ENCODE measurements at regions not wholly inside any gene's neighbourhood (a gene's known extent, or its start where the extent isn't known, plus 50 kb on each side); places are given as distances from the start of the nearest gene placed in this dataset.
"Not testable (repeated sequence)": the region's sequence is repeated elsewhere in the genome, so short reads cannot be mapped to it uniquely, and the experiment has no call there.

GRCh38 chr10:78442836-78443550 is 409.3 kb downstream of the RPS24 start:
- no peak for FAIRE-seq
- no peak for DNase-seq (ENCODE audit: insufficient read length, low spot score)

GRCh38 chr10:78443900-78444571 is 410.4 kb downstream of the RPS24 start:
- FAIRE-seq (no peak), DNase-seq (ENCODE audit: insufficient read length, low spot score) (no peak)

- not testable (repeated sequence) for FAIRE-seq
Observed at GRCh38 chr10:78444741-78445140, 411.1 kb downstream of the RPS24 start.

GRCh38 chr10:78445308-78445707 is 411.6 kb downstream of the RPS24 start:
- DNase-seq (ENCODE audit: insufficient read length, low spot score), result no peak
- FAIRE-seq, result no peak

More at GRCh38 chr10:78444741-78445140, 411.1 kb downstream of the RPS24 start:
- DNase-seq (ENCODE audit: insufficient read length, low spot score), result not testable (repeated sequence)

- FAIRE-seq, result no peak
Observed at GRCh38 chr10:78448470-78448869, 414.8 kb downstream of the RPS24 start.

GRCh38 chr10:78448994-78449418 is 415.3 kb downstream of the RPS24 start:
- FAIRE-seq (no peak), DNase-seq (ENCODE audit: insufficient read length, low spot score) (no peak)

More at GRCh38 chr10:78448470-78448869, 414.8 kb downstream of the RPS24 start:
- DNase-seq (ENCODE audit: insufficient read length, low spot score), result no peak

GRCh38 chr10:78449554-78449953 is 415.9 kb downstream of the RPS24 start:
- DNase-seq (ENCODE audit: insufficient read length, low spot score) (no peak), FAIRE-seq (no peak)

GRCh38 chr10:78450239-78450638 is 416.6 kb downstream of the RPS24 start:
- FAIRE-seq (no peak), DNase-seq (ENCODE audit: insufficient read length, low spot score) (no peak)

- FAIRE-seq (no peak), DNase-seq (ENCODE audit: insufficient read length, low spot score) (no peak)
Observed at GRCh38 chr10:78450807-78451485, 417.3 kb downstream of the RPS24 start.

GRCh38 chr10:78451592-78451991 is 417.9 kb downstream of the RPS24 start:
- no peak for FAIRE-seq

GRCh38 chr10:78454123-78454645 is 420.5 kb downstream of the RPS24 start:
- no peak for DNase-seq (ENCODE audit: insufficient read length, low spot score)
- no peak for FAIRE-seq

More at GRCh38 chr10:78451592-78451991, 417.9 kb downstream of the RPS24 start:
- no peak for DNase-seq (ENCODE audit: insufficient read length, low spot score)

GRCh38 chr10:78455236-78455635 is 421.6 kb downstream of the RPS24 start:
- FAIRE-seq (no peak), DNase-seq (ENCODE audit: insufficient read length, low spot score) (no peak)

GRCh38 chr10:78455811-78456210 is 422.1 kb downstream of the RPS24 start:
- DNase-seq (ENCODE audit: insufficient read length, low spot score) (no peak), FAIRE-seq (no peak)

GRCh38 chr10:78456649-78457400 is 423.2 kb downstream of the RPS24 start:
- FAIRE-seq, result no peak
- no peak for DNase-seq (ENCODE audit: insufficient read length, low spot score)

GRCh38 chr10:78457804-78458482 is 424.3 kb downstream of the RPS24 start:
- DNase-seq (ENCODE audit: insufficient read length, low spot score), result no peak
- no peak for FAIRE-seq

GRCh38 chr10:78458983-78459638 is 425.4 kb downstream of the RPS24 start:
- no peak for DNase-seq (ENCODE audit: insufficient read length, low spot score)
- FAIRE-seq, result no peak

- DNase-seq (ENCODE audit: insufficient read length, low spot score), result no peak
- no peak for FAIRE-seq
Observed at GRCh38 chr10:78459639-78460037, 426.0 kb downstream of the RPS24 start.

GRCh38 chr10:78460204-78460603 is 426.5 kb downstream of the RPS24 start:
- FAIRE-seq, result no peak
- DNase-seq (ENCODE audit: insufficient read length, low spot score), result no peak

- FAIRE-seq, result no peak
- DNase-seq (ENCODE audit: insufficient read length, low spot score), result no peak
Observed at GRCh38 chr10:78461333-78461732, 427.7 kb downstream of the RPS24 start.

- DNase-seq (ENCODE audit: insufficient read length, low spot score) (no peak), FAIRE-seq (no peak)
Observed at GRCh38 chr10:78462176-78462575, 428.5 kb downstream of the RPS24 start.

Data from GM19239 (cell line).